ENCODE measurements at regions not wholly inside any gene's neighbourhood (a gene's known extent, or its start where the extent isn't known, plus 50 kb on each side); places are given as distances from the start of the nearest gene placed in this dataset.
"Not testable (repeated sequence)": the region's sequence is repeated elsewhere in the genome, so short reads cannot be mapped to it uniquely, and the experiment has no call there.

DNA sequence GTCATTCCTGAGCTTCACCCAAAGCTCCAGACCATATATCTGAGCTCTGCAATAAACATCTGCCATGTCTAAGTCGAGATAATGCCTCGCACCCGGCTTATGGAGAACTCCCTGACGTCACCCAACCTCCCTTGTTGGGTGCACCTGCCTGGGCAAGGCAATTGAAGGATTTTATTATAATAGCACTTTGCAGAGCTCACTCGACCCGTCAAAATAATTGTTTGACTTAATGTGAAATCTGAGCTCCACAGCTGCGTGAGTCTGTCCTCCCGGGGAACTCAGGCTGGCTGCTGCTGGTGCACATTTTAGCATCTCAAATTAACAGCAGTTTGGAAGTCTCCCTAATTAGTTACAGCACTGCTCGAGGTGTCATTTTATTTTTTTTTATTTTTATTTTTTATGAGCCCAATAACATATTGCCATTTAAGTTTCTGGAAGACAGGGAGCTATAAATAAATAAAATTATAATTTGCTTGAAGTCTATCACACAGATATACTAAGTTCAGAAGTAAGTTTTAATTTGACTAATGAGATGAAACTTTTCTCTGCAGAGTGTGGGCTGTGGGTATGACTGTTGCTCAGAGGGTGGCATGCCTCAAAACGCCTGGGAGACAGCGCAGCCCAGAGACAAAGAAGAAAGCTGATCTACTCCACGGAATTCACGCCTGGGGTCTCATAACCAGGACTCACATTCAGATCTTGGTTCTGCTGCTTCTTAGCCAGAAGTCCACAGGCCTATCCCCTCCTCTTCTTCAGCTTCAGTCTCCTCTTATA is 401.4 kb upstream of the C16orf82 start:
- no peak for DNase-seq

- no peak for DNase-seq
These were observed 400.2 kb upstream of the C16orf82 start for GRCh38 chr16:26666486-26666885.

GRCh38 chr16:26667307-26667706 is 399.4 kb upstream of the C16orf82 start:
- DNase-seq, result no peak

GRCh38 chr16:26668026-26668425 is 398.7 kb upstream of the C16orf82 start:
- no peak for DNase-seq

DNA sequence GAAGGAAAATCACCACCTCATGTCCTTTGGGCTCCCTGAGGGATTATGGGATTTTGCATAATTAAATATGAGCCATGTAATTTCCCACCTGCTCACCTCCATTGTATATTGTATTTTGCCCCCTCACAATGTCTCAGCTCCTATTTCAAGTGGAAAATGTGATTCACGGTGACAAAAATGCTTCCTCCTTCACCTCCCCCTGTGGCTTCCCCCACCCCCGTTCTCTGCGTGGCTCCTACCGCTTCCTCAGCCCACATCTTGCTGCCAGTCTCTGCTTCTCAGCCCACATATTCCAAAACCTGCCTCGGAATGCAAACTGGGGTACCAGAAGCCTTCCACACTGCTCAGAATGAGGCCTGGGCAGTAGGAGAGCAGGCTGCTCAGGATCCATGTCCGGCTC is 394.5 kb upstream of the C16orf82 start:
- no peak for DNase-seq

- no peak for DNase-seq
These were observed 393.7 kb upstream of the C16orf82 start for GRCh38 chr16:26673011-26673410.

DNA sequence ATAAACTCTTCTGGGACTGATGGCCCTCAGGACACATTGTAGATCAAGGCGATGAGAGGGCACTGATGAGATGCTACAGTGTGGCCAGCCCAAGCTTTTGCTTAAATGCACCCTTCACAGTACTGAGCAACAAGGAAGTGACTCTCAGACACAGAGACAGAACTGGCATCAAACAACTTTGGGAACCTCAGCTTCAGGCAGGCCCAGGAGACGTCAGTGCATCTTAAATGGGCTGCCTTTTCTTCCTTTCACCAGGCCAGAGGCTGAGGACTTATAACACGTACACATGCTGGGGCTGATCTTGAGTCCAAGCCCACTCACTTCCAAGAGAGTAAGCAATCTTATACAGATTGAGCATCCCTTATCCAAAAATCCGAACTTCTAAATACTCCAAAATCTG is 386.1 kb upstream of the C16orf82 start:
- no peak for DNase-seq

GRCh38 chr16:26688105-26688504 is 378.6 kb upstream of the C16orf82 start:
- no peak for DNase-seq

GRCh38 chr16:26688699-26689098 is 378.0 kb upstream of the C16orf82 start:
- DNase-seq, result no peak

DNA sequence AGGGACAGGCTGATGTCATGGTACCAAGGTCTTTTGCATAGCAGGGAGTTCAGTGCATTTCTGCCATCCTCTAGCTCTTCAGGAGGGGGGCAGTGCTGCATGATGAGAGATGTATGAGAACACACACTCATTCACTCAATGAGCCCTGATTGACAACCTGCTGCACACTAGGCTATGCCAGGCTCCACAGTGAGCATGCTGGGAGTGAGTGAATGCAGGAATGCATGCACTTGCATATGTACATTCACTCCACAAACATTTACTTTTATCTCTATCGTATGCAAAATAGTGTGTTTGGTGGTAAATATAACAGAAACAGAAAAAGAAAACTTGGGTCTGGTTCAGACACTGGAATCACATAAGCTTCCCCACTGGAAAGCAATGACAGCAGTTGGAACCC is 374.1 kb upstream of the C16orf82 start:
- no peak for DNase-seq

- no peak for DNase-seq
These were observed 368.9 kb upstream of the C16orf82 start for GRCh38 chr16:26697807-26698206.

DNA sequence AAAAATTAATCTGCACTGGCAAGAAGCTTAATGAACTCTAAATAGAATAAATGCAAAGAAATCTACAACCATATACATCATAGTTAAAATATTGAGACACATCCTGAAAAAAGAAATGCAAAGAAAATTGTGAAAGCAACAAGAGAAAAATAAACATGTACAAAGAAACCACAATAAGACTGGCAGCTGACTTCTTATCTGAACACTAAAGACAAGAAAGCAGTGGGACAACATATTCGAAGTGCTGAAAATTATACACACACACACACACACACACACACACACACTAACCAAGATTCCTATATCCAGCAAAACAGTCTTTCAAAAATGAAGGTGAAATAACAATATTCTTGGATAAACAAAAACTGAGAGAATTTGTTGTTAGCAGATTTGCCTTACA is 366.5 kb upstream of the C16orf82 start:
- DNase-seq, result no peak

GRCh38 chr16:26701243-26701886 is 365.4 kb upstream of the C16orf82 start:
- no peak for DNase-seq

GRCh38 chr16:26705346-26705745 is 361.4 kb upstream of the C16orf82 start:
- DNase-seq, result no peak

DNA sequence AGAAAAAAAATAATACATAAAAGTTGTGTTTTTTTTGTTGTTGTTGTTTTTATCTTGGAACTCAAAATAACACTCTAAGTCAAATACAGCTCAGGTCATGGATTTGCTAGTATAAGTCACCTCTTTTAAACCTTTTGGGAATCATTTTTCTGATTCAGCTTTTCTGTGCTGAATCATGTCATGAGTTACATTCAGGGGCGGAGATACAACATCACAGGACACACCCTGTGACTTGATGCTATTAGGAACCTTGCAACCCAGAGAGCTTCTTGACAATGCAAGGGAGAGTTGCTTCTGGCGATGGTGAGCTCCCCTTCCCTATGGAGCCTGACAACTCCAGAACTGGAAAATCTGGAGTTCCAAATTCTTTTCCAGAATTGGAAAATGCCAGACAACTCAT is 358.3 kb upstream of the C16orf82 start:
- no peak for DNase-seq

GRCh38 chr16:26709175-26709574 is 357.6 kb upstream of the C16orf82 start:
- no peak for DNase-seq

DNA sequence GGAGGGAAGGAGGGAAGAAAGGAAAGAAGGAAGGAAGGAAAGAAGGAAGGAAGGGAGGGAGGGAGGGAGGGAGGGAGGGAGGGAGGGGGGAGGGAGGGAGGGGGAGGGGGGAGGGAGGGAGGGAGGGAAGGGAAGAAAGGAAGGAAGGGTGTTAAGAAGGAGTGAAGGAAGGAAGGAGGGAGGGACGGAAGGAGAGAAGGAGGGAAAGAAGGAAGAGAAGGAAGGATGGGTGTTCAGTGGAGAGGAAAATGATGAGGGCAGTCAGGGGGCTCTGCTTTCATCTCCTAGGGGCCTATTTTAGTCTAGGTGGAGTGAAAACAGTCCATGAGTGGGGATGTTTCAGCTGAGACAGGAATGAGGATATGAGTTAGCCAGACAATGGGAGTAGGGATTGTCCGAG is 357.0 kb upstream of the C16orf82 start:
- DNase-seq, result no peak

- no peak for DNase-seq
These were observed 356.3 kb upstream of the C16orf82 start for GRCh38 chr16:26710450-26710849.

GRCh38 chr16:26712876-26713275 is 353.9 kb upstream of the C16orf82 start:
- no peak for DNase-seq

DNA sequence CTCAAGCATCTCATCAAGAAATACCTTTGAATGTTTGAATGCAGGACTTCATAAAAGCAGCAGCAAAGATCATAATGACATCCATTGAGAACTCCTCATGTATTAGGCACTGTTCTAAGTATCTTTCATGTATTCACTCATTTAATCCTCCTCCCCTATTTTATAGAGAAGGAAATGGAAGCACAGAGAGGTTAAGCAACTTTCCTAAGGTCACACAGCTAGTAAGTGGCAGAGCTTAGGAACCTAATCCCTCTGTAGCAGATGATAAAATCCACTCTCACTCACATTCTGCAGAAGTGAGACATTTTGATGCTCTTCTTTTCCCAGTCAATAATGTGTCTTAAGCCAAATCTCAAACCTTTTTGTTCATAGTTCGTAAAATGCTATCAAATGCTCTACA is 350.8 kb upstream of the C16orf82 start:
- DNase-seq, result no peak

DNA sequence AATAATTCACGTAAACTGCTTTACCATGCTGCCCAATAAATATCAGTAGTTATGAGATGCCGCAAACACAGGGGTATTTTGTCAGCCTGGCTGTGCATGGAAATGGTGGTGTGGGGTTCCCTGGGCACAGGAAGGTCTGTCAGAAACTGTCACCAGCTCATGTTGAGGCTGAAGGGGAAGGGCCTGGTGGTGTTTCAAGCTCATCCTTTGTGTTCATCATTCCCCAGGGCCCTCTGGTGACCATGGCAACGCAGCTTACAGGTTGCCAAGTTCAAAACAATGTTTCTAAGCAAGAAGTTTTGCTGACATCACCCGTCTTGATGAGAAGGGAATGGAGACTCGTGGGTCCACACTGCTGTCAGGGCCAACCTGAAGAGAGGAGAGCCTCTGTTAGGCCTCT is 348.9 kb upstream of the C16orf82 start:
- DNase-seq, result no peak

DNA sequence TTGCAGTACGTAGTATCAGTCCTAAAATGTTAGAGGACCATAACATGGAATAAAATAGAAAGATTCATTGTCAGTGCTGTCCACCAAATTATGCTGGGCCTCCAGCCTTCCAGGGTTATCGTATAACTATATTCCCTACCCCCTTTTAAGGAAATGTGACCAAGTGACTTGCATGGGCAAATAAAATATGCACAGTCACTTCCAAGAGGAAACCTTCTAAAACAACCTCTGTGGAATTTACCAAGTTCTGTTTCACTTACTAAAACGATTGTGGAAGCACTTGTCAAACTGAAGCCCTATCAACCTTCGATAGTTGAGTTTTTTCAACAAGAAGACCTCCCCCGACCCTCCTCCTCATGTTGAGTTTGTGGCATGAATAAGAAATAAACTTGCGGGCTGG is 345.4 kb upstream of the C16orf82 start:
- no peak for DNase-seq

- not testable (repeated sequence) for DNase-seq
These were observed 344.8 kb upstream of the C16orf82 start for GRCh38 chr16:26721957-26722356.

DNA sequence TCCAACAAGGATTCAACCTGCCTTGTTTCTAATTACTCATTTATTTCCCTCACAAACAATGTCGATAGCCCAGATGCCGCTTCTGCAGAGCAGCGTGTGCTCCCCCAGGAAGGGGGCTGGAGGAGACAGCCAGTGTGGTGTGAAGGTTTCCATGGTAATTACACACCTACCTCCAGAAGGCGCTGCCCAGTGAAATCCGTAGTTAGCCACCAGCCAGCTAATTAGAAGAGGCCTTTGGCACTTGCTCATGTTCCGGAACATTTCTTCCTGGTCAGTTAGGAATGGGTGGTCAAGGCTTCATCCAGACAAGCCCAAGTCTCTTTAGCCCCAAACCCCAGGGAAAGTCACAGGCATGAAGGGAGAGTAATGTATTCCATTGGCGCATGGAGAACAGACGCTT is 342.5 kb upstream of the C16orf82 start:
- no peak for DNase-seq

- DNase-seq, result no peak
These were observed 338.9 kb upstream of the C16orf82 start for GRCh38 chr16:26727848-26728247.

All from CD4-positive, alpha-beta T cell treated with Interleukin-17A for 1 hour (primary cell).